ENCODE measurements at regions not wholly inside any gene's neighbourhood (a gene's known extent, or its start where the extent isn't known, plus 50 kb on each side); places are given as distances from the start of the nearest gene placed in this dataset.

DNA sequence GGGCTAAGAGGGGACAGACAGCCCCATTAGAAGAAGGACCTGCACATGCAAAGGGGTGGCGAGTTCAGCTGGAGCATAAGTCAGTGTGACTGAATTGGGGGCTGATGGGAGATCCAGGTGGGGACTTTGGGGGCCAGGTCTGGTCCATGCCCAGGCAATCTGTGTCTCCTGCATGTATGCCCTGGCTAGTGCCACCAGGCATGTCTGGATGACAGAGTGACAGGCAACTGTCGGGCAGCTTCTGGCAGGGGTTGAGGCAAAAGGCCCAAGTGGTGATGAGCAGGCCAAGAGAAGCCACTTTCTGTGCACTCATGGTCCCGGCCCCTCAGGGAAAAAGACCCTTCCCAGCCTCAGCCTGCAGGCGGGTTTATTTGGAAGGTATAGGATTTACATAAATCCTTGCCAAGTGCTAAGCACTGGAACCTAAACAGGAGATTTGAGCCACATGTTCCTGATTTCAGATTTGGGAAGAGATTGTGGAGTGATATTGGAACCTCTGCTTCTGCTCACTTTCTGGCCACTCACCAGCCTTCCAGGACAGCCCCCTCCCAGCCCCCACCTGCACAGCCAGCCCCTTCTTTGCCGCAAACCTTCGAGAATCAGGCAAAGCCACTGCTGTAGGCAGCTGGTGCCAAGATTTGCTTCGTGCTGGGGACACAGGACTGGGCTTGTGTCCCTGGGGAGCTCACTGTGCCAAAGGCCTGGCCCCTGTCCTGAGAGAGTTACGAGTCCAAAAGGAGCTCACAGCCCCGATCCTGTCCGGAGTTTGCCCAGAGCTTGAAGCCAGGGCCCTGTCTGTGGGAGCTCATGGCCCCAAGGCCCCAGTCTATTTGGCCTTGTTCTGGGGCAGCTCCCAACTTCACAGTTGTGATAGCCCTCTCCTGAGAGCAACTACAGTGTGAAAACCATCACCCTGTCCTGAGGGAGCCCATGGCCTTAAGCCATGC is 232.5 kb upstream of the RTL1 start:
- DNase-seq (ENCODE audit: insufficient read length, low spot score, missing footprints), result peak; percentile 49
- Histone ChIP-seq H3K27me3 (ENCODE audit: insufficient read depth, low read length) (no peaks in the 10 kb centered on the region), H3K36me3 (ENCODE audit: insufficient read depth, low read length) (no peaks in the 10 kb centered on the region), H3K4me3 (ENCODE audit: insufficient read depth, low read length) (no peak overlapping the region), H3K4me1 (ENCODE audit: insufficient read depth, low read length) (no peaks in the 10 kb centered on the region), H3K4me2 (ENCODE audit: insufficient read depth, low read length) (no peak overlapping the region), H3K27ac (ENCODE audit: low read depth, low read length) (no peak overlapping the region), H2AFZ (ENCODE audit: low read length) (no peak overlapping the region), H4K20me1 (ENCODE audit: insufficient read depth, low read length) (no peaks in the 10 kb centered on the region), H3K79me2 (ENCODE audit: insufficient read depth, low read length) (no peaks in the 10 kb centered on the region), H3K9me3 (ENCODE audit: low read depth, low read length) (no peaks in the 10 kb centered on the region)
- TF ChIP-seq, protein P1, sequence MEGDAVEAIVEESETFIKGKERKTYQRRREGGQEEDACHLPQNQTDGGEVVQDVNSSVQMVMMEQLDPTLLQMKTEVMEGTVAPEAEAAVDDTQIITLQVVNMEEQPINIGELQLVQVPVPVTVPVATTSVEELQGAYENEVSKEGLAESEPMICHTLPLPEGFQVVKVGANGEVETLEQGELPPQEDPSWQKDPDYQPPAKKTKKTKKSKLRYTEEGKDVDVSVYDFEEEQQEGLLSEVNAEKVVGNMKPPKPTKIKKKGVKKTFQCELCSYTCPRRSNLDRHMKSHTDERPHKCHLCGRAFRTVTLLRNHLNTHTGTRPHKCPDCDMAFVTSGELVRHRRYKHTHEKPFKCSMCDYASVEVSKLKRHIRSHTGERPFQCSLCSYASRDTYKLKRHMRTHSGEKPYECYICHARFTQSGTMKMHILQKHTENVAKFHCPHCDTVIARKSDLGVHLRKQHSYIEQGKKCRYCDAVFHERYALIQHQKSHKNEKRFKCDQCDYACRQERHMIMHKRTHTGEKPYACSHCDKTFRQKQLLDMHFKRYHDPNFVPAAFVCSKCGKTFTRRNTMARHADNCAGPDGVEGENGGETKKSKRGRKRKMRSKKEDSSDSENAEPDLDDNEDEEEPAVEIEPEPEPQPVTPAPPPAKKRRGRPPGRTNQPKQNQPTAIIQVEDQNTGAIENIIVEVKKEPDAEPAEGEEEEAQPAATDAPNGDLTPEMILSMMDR (IDR thresholded peaks at IDR 0.05; ENCODE audit: extremely low read depth, low read depth, low read length), result no peak

DNA sequence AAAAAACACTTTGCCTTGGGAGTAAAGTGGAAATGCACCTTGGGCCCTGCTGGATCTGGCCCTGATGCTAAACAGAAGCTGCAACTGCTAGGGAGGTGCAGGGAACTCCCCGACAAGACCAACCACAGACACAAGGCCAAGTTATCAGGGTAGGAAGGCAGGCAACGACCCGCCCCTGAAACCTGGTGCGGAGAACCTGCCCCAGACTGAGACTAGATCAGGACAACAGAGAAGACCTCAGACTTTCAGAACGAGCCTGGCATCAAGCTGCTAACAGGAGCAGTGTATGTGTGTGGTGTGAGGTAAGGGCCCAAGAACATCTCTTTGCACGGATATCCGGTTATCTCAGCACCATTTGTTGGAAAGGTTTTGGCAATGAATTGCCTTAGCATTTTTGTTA is 233.7 kb upstream of the RTL1 start:
- no peak overlapping the region for H2AFZ ChIP-seq (ENCODE audit: low read length)
- DNase-seq (ENCODE audit: insufficient read length, low spot score, missing footprints), result no peak
- H3K4me2 ChIP-seq (ENCODE audit: insufficient read depth, low read length), result no peak overlapping the region
- no peaks in the 10 kb centered on the region for H3K27me3 ChIP-seq (ENCODE audit: insufficient read depth, low read length)
- no peaks in the 10 kb centered on the region for H4K20me1 ChIP-seq (ENCODE audit: insufficient read depth, low read length)
- H3K79me2 ChIP-seq (ENCODE audit: insufficient read depth, low read length), result no peaks in the 10 kb centered on the region
- no peaks in the 10 kb centered on the region for H3K9me3 ChIP-seq (ENCODE audit: low read depth, low read length)
- H3K4me3 ChIP-seq (ENCODE audit: insufficient read depth, low read length), result no peak overlapping the region
- H3K36me3 ChIP-seq (ENCODE audit: insufficient read depth, low read length), result no peaks in the 10 kb centered on the region
- TF ChIP-seq, protein P1 (IDR thresholded peaks at IDR 0.05; ENCODE audit: extremely low read depth, low read depth, low read length), result no peak
- H3K27ac ChIP-seq (ENCODE audit: low read depth, low read length), result no peak overlapping the region
- no peaks in the 10 kb centered on the region for H3K4me1 ChIP-seq (ENCODE audit: insufficient read depth, low read length)

DNA sequence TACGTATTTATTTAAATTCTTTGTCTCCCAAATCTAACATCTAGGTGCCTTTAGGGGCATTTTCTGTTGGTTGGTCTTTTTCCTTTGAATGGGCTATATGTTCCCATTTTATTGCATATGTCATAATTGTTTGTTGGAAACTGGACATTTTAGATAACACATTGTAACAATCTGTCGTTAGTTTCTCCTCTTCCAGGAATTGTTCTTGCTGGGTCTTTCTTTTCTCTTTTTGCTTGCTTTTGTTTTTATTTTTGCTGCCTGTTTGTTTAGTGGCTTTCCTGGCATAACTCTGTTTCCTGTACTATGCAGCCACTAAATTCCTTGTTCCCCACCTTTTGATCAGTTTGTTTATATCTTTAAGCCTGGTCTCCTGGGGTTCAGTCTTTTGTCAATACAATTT is 244.3 kb upstream of the RTL1 start:
- Histone ChIP-seq H3K79me2 (ENCODE audit: insufficient read depth, low read length) (no peaks in the 10 kb centered on the region), H4K20me1 (ENCODE audit: insufficient read depth, low read length) (no peaks in the 10 kb centered on the region), H3K4me1 (ENCODE audit: insufficient read depth, low read length) (no peaks in the 10 kb centered on the region), H3K4me2 (ENCODE audit: insufficient read depth, low read length) (no peak overlapping the region), H3K4me3 (ENCODE audit: insufficient read depth, low read length) (no peak overlapping the region), H3K27me3 (ENCODE audit: insufficient read depth, low read length) (peaks cover 20% of the 10 kb centered on the region), H3K27ac (ENCODE audit: low read depth, low read length) (no peak overlapping the region), H2AFZ (ENCODE audit: low read length) (no peak overlapping the region), H3K9me3 (ENCODE audit: low read depth, low read length) (no peaks in the 10 kb centered on the region), H3K36me3 (ENCODE audit: insufficient read depth, low read length) (no peaks in the 10 kb centered on the region)
- no peak for DNase-seq (ENCODE audit: insufficient read length, low spot score, missing footprints)
- TF ChIP-seq, protein P1 (IDR thresholded peaks at IDR 0.05; ENCODE audit: extremely low read depth, low read depth, low read length), result no peak

DNA sequence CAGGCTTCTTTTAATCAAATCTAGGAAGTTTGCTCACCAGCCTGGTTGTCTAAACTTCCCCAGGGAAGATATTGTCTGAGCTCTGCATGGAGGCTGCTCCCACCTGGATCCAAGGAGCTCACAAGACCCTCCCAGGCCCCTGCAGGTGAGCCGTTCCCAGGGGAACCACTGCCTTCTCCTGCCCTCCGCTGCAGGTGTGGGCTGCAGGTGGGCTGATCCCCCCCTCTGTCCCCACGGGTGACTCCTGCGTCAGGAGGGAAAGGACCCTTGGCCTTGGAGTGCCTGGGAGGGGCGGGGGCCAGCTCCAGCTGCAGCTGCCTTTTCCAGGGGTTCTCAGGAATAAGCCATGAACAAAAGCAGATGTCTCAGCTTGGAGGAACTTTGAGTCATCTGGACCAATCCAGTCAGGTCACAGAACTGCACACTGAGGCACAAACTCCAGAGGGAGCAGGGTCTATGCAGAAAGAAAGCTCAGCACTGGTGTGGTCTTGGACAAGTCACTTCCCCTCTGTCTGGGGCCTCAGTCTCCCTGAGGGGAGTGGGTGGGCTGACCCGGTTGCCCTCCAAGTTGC is 246.6 kb upstream of the RTL1 start:
- no peaks in the 10 kb centered on the region for H3K79me2 ChIP-seq (ENCODE audit: insufficient read depth, low read length)
- H3K4me3 ChIP-seq (ENCODE audit: insufficient read depth, low read length), result no peak overlapping the region
- no peaks in the 10 kb centered on the region for H4K20me1 ChIP-seq (ENCODE audit: insufficient read depth, low read length)
- H3K36me3 ChIP-seq (ENCODE audit: insufficient read depth, low read length), result no peaks in the 10 kb centered on the region
- DNase-seq (ENCODE audit: insufficient read length, low spot score, missing footprints), result no peak
- H3K4me2 ChIP-seq (ENCODE audit: insufficient read depth, low read length), result no peak overlapping the region
- H3K27me3 ChIP-seq (ENCODE audit: insufficient read depth, low read length), result peaks cover 24% of the 10 kb centered on the region
- no peaks in the 10 kb centered on the region for H3K9me3 ChIP-seq (ENCODE audit: low read depth, low read length)
- H3K4me1 ChIP-seq (ENCODE audit: insufficient read depth, low read length), result no peaks in the 10 kb centered on the region
- no peak overlapping the region for H3K27ac ChIP-seq (ENCODE audit: low read depth, low read length)
- TF ChIP-seq, protein P1 (IDR thresholded peaks at IDR 0.05; ENCODE audit: extremely low read depth, low read depth, low read length), result no peak
- H2AFZ ChIP-seq (ENCODE audit: low read length), result no peak overlapping the region
